ENCODE measurements at regions not wholly inside any gene's neighbourhood (a gene's known extent, or its start where the extent isn't known, plus 50 kb on each side); places are given as distances from the start of the nearest gene placed in this dataset.

GRCh38 chr14:59127437-59127732, 61.1 kb upstream of the DAAM1 start:
- no peak overlapping the region for H3K9ac ChIP-seq (ENCODE audit: low read length)
- H3K27me3 ChIP-seq (ENCODE audit: insufficient read depth, low read depth, low read length): no peaks in the 10 kb centered on the region
- H4K20me1 ChIP-seq (ENCODE audit: insufficient read depth): no peaks in the 10 kb centered on the region
- TF ChIP-seq REST (IDR thresholded peaks at IDR 0.05; ENCODE audit: borderline replicate concordance): no peak
- TF ChIP-seq TAF1 (IDR thresholded peaks at IDR 0.05; ENCODE audit: low read depth): no peak
- TF ChIP-seq POLR2AphosphoS5 (IDR thresholded peaks at IDR 0.05): no peak
- no peak for TF ChIP-seq EZH2 (IDR thresholded peaks at IDR 0.05; ENCODE audit: borderline replicate concordance, insufficient read depth, low read length, poor library complexity, severe bottlenecking)
- H3F3A ChIP-seq (ENCODE audit: insufficient read depth, low read length, poor library complexity, severe bottlenecking): no peaks in the 10 kb centered on the region
- H3K36me3 ChIP-seq (ENCODE audit: insufficient read depth, low read length): no peaks in the 10 kb centered on the region
- no peak overlapping the region for H3K27ac ChIP-seq (ENCODE audit: low read length)
- no peak overlapping the region for H3K4me3 ChIP-seq (ENCODE audit: low read length)
- no peaks in the 10 kb centered on the region for H3K79me2 ChIP-seq (replicated peaks; ENCODE audit: insufficient read depth, low read length)
- no peaks in the 10 kb centered on the region for H3K9me3 ChIP-seq (ENCODE audit: low read length)
- H2AFZ ChIP-seq (ENCODE audit: low read depth, low read length): no peak overlapping the region
- no peaks in the 10 kb centered on the region for H3K9me2 ChIP-seq (ENCODE audit: insufficient read depth, low read length)
- no peak overlapping the region for H3K4me2 ChIP-seq (ENCODE audit: low read length)

- TF ChIP-seq EZH2 (IDR thresholded peaks at IDR 0.05; ENCODE audit: borderline replicate concordance, insufficient read depth, low read length, poor library complexity, severe bottlenecking): no peak
- no peak for TF ChIP-seq SMC3 (conservative IDR thresholded peaks at IDR 0.05; ENCODE audit: poor library complexity)
- TF ChIP-seq MXI1 (conservative IDR thresholded peaks at IDR 0.05; ENCODE audit: poor library complexity, severe bottlenecking): no peak
- TF ChIP-seq CTCF (IDR thresholded peaks at IDR 0.05; ENCODE audit: poor library complexity, severe bottlenecking): no peak
- no peaks in the 10 kb centered on the region for H4K20me1 ChIP-seq (ENCODE audit: insufficient read depth)
Measured at GRCh38 chr14:59130462-59130861, 58.0 kb upstream of the DAAM1 start.

GRCh38 chr14:59131938-59132795, 56.3 kb upstream of the DAAM1 start:
- H3K9me2 ChIP-seq (ENCODE audit: insufficient read depth, low read length): no peaks in the 10 kb centered on the region
- no peaks in the 10 kb centered on the region for H3K36me3 ChIP-seq (ENCODE audit: insufficient read depth, low read length)
- H3K4me3 ChIP-seq (ENCODE audit: low read length): no peak overlapping the region
- H3K9me3 ChIP-seq (ENCODE audit: low read length): no peaks in the 10 kb centered on the region
- H4K20me1 ChIP-seq (ENCODE audit: insufficient read depth): no peaks in the 10 kb centered on the region
- no peak overlapping the region for H3K4me2 ChIP-seq (ENCODE audit: low read length)
- H3K79me2 ChIP-seq (replicated peaks; ENCODE audit: insufficient read depth, low read length): no peaks in the 10 kb centered on the region
- no peaks in the 10 kb centered on the region for H3F3A ChIP-seq (ENCODE audit: insufficient read depth, low read length, poor library complexity, severe bottlenecking)
- no peak overlapping the region for H2AFZ ChIP-seq (ENCODE audit: low read depth, low read length)
- no peak overlapping the region for H3K9ac ChIP-seq (ENCODE audit: low read length)
- H3K27ac ChIP-seq (ENCODE audit: low read length): no peak overlapping the region
- H3K27me3 ChIP-seq (ENCODE audit: insufficient read depth, low read depth, low read length): no peaks in the 10 kb centered on the region
- TF ChIP-seq RAD21 (conservative IDR thresholded peaks at IDR 0.05) (no peak), REST (IDR thresholded peaks at IDR 0.05; ENCODE audit: borderline replicate concordance) (no peak), MXI1 (conservative IDR thresholded peaks at IDR 0.05; ENCODE audit: poor library complexity, severe bottlenecking) (no peak), POLR2AphosphoS5 (IDR thresholded peaks at IDR 0.05) (no peak), SMC3 (conservative IDR thresholded peaks at IDR 0.05; ENCODE audit: poor library complexity) (peak; percentile 16)

More at GRCh38 chr14:59130462-59130861, 58.0 kb upstream of the DAAM1 start:
- no peak overlapping the region for H3K4me3 ChIP-seq (ENCODE audit: low read length)
- no peak overlapping the region for H3K9ac ChIP-seq (ENCODE audit: low read length)
- H3K79me2 ChIP-seq (replicated peaks; ENCODE audit: insufficient read depth, low read length): no peaks in the 10 kb centered on the region
- H2AFZ ChIP-seq (ENCODE audit: low read depth, low read length): no peak overlapping the region
- no peak overlapping the region for H3K4me2 ChIP-seq (ENCODE audit: low read length)
- no peaks in the 10 kb centered on the region for H3K36me3 ChIP-seq (ENCODE audit: insufficient read depth, low read length)
- no peak overlapping the region for H3K27ac ChIP-seq (ENCODE audit: low read length)
- H3K9me2 ChIP-seq (ENCODE audit: insufficient read depth, low read length): no peaks in the 10 kb centered on the region
- no peaks in the 10 kb centered on the region for H3K27me3 ChIP-seq (ENCODE audit: insufficient read depth, low read depth, low read length)
- no peaks in the 10 kb centered on the region for H3K9me3 ChIP-seq (ENCODE audit: low read length)
- no peaks in the 10 kb centered on the region for H3F3A ChIP-seq (ENCODE audit: insufficient read depth, low read length, poor library complexity, severe bottlenecking)
